Right cardiac atrium (tissue), 5 donors: ENCODE measurements at regions not wholly inside any gene's neighbourhood (a gene's known extent, or its start where the extent isn't known, plus 50 kb on each side); places are given as distances from the start of the nearest gene placed in this dataset.
A peak's percentile ranks its signal among the peaks of the same experiment; 100 is the strongest.

ENCODE experiments used
- ATAC-seq, 2 donors: fragments of 200-7000 bp; cut with Tn5 transposase; one replicate each; pipeline versions ENCODE4 v1.8.0 to v1.9.1; 2020; ENCODE audit warnings: moderate library complexity in 2 of 2, mild to moderate bottlenecking in 1 of 2
- DNase-seq, 3 donors: peaks; one replicate each; pipeline ENCODE4 v3.0.0-alpha.2; 2020
- H3K27ac ChIP-seq: one replicate; pipeline ENCODE4 v1.5.1; 2013; ENCODE audit warnings: mild to moderate bottlenecking, low read length, control low read depth, moderate library complexity
- H3K27me3 ChIP-seq: one replicate; pipeline ENCODE4 v1.6.1; 2013; ENCODE audit not compliant: control insufficient read depth, insufficient read depth
- H3K4me1 ChIP-seq: one replicate; pipeline ENCODE4 v1.6.1; 2013; ENCODE audit warnings: low read length; ENCODE audit not compliant: control insufficient read depth, insufficient read depth
- H3K4me3 ChIP-seq: one replicate; pipeline ENCODE4 v1.5.1; 2013; ENCODE audit warnings: low read length, control low read depth
- H3K9me3 ChIP-seq: one replicate; pipeline ENCODE4 v1.6.1; 2013; ENCODE audit warnings: low read length; ENCODE audit not compliant: control insufficient read depth
- WGBS: extraction: QIAGEN DNeasy Blood & Tissue Kit; methylation state at CpG from one replicate; pipeline ENCODE4 v1.1.7; 2013; 5-methylcytosine and 5-hydroxymethylcytosine counted together
- intact Hi-C, 4 donors: fragments of 100-400 bp; cut with DNase I; formaldehyde crosslinking; loops; one replicate each; pipeline versions ENCODE4 v1.11.0 to v1.14.0; 2022 to 2023
- donor health status: healthy with polysubstance abuse.
- donor health status: DM: no; HTN: yes; CAD: no.
- donor health status: DM: no; HTN: no; CAD: no.
- donor health status: DM: no; HTN: yes; CAD: no; lungs with severe emphysema.
- donor health status: DM: yes; HTN: yes; CAD: no.

- intact Hi-C loops, result no loop called here
- no peak for ATAC-seq
- Histone ChIP-seq H3K9me3 (no peaks in the 10 kb centered on the region), H3K27me3 (no peaks in the 10 kb centered on the region), H3K4me3 (no peak overlapping the region), H3K4me1 (no peaks in the 10 kb centered on the region), H3K27ac (no peak overlapping the region)
- WGBS, result 90% methylated on average over 2 of the region's 2 CpGs
- DNase-seq, result no peak
These were observed 442.8 kb upstream of the ARRDC4 start for GRCh38 chr15:97517737-97518136.

GRCh38 chr15:97520689-97521088 lies 439.8 kb upstream of the ARRDC4 start:
- Histone ChIP-seq H3K4me3 (no peak overlapping the region), H3K27me3 (no peaks in the 10 kb centered on the region), H3K27ac (no peak overlapping the region), H3K9me3 (no peaks in the 10 kb centered on the region), H3K4me1 (no peaks in the 10 kb centered on the region)
- intact Hi-C loops, result no loop called here
- DNase-seq (no peak), ATAC-seq (no peak)
- 53% methylated on average over 4 of the region's 4 CpGs for WGBS

- 22% methylated on average over 21 of the region's 21 CpGs for WGBS
- peak; percentile 37 to 63 (median 58) for DNase-seq
- Histone ChIP-seq H3K4me1 (no peaks in the 10 kb centered on the region), H3K9me3 (no peaks in the 10 kb centered on the region), H3K4me3 (peak overlapping the region; percentile 47), H3K27ac (no peak overlapping the region), H3K27me3 (no peaks in the 10 kb centered on the region)
- ATAC-seq, result peak; percentile 89 to 95
- intact Hi-C loops, result no loop called here
These were observed 438.9 kb upstream of the ARRDC4 start for GRCh38 chr15:97521381-97522285.

- no peaks in the 10 kb centered on the region for H3K27me3 ChIP-seq
- H3K4me3 ChIP-seq, result peak overlapping the region; percentile 47
- intact Hi-C loops, result no loop called here
- peak; percentile 78 for ATAC-seq
- peak in 2 of 3 donors; percentile 16 to 39 for DNase-seq
- H3K4me1 ChIP-seq, result no peaks in the 10 kb centered on the region
- H3K27ac ChIP-seq, result no peak overlapping the region
- H3K9me3 ChIP-seq, result no peaks in the 10 kb centered on the region
- WGBS, result 39% methylated on average over 16 of the region's 16 CpGs
These were observed 438.2 kb upstream of the ARRDC4 start for GRCh38 chr15:97522347-97522746.

- ATAC-seq, result no peak
- Histone ChIP-seq H3K4me3 (no peak overlapping the region), H3K9me3 (no peaks in the 10 kb centered on the region), H3K27me3 (no peaks in the 10 kb centered on the region), H3K4me1 (no peaks in the 10 kb centered on the region), H3K27ac (no peak overlapping the region)
- intact Hi-C loops, result no loop called here
- no peak for DNase-seq
These were observed 434.7 kb upstream of the ARRDC4 start for GRCh38 chr15:97525809-97526208.

GRCh38 chr15:97528238-97528637 lies 432.3 kb upstream of the ARRDC4 start:
- ATAC-seq (no peak), DNase-seq (no peak)
- intact Hi-C loops, result no loop called here
- no peak overlapping the region for H3K27ac ChIP-seq
- H3K9me3 ChIP-seq, result no peaks in the 10 kb centered on the region
- no peaks in the 10 kb centered on the region for H3K27me3 ChIP-seq
- no peaks in the 10 kb centered on the region for H3K4me1 ChIP-seq
- WGBS, result 84% methylated on average over 4 of the region's 4 CpGs
- no peak overlapping the region for H3K4me3 ChIP-seq

GRCh38 chr15:97545799-97546198 lies 414.7 kb upstream of the ARRDC4 start:
- Histone ChIP-seq H3K27me3 (no peaks in the 10 kb centered on the region), H3K9me3 (no peaks in the 10 kb centered on the region), H3K4me1 (no peaks in the 10 kb centered on the region), H3K4me3 (no peak overlapping the region), H3K27ac (no peak overlapping the region)
- DNase-seq, result no peak
- intact Hi-C loops, result no loop called here
- no peak for ATAC-seq
- 26% methylated on average over 1 of the region's 1 CpG for WGBS

GRCh38 chr15:97547381-97547780 lies 413.1 kb upstream of the ARRDC4 start:
- Histone ChIP-seq H3K9me3 (no peaks in the 10 kb centered on the region), H3K4me1 (no peaks in the 10 kb centered on the region), H3K27ac (no peak overlapping the region), H3K27me3 (no peaks in the 10 kb centered on the region), H3K4me3 (no peak overlapping the region)
- 53% methylated on average over 2 of the region's 2 CpGs for WGBS
- intact Hi-C loops, result no loop called here
- DNase-seq, result no peak
- no peak for ATAC-seq

- Histone ChIP-seq H3K4me1 (no peaks in the 10 kb centered on the region), H3K4me3 (no peak overlapping the region), H3K27me3 (no peaks in the 10 kb centered on the region), H3K9me3 (no peaks in the 10 kb centered on the region), H3K27ac (no peak overlapping the region)
- WGBS, result 87% methylated on average over 2 of the region's 2 CpGs
- intact Hi-C loops, result no loop called here
- ATAC-seq (no peak), DNase-seq (no peak)
These were observed 399.0 kb upstream of the ARRDC4 start for GRCh38 chr15:97561529-97561928.

GRCh38 chr15:97563516-97563915 lies 397.0 kb upstream of the ARRDC4 start:
- 82% methylated on average over 3 of the region's 3 CpGs for WGBS

GRCh38 chr15:97566961-97567360 lies 393.5 kb upstream of the ARRDC4 start:
- no peaks in the 10 kb centered on the region for H3K9me3 ChIP-seq

More at GRCh38 chr15:97563516-97563915, 397.0 kb upstream of the ARRDC4 start:
- Histone ChIP-seq H3K4me1 (no peaks in the 10 kb centered on the region), H3K27ac (no peak overlapping the region), H3K27me3 (no peaks in the 10 kb centered on the region), H3K9me3 (no peaks in the 10 kb centered on the region), H3K4me3 (no peak overlapping the region)
- intact Hi-C loops, result no loop called here
- no peak for ATAC-seq
- no peak for DNase-seq

More at GRCh38 chr15:97566961-97567360, 393.5 kb upstream of the ARRDC4 start:
- ATAC-seq (peak in 1 of 2 donors; percentile 31), DNase-seq (no peak)
- Histone ChIP-seq H3K4me1 (no peaks in the 10 kb centered on the region), H3K27ac (no peak overlapping the region), H3K27me3 (no peaks in the 10 kb centered on the region), H3K4me3 (no peak overlapping the region)
- intact Hi-C loops, result no loop called here
